ENCODE measurements at regions not wholly inside any gene's neighbourhood (a gene's known extent, or its start where the extent isn't known, plus 50 kb on each side); places are given as distances from the start of the nearest gene placed in this dataset.
"Not testable (repeated sequence)": the region's sequence is repeated elsewhere in the genome, so short reads cannot be mapped to it uniquely, and the experiment has no call there.

DNA sequence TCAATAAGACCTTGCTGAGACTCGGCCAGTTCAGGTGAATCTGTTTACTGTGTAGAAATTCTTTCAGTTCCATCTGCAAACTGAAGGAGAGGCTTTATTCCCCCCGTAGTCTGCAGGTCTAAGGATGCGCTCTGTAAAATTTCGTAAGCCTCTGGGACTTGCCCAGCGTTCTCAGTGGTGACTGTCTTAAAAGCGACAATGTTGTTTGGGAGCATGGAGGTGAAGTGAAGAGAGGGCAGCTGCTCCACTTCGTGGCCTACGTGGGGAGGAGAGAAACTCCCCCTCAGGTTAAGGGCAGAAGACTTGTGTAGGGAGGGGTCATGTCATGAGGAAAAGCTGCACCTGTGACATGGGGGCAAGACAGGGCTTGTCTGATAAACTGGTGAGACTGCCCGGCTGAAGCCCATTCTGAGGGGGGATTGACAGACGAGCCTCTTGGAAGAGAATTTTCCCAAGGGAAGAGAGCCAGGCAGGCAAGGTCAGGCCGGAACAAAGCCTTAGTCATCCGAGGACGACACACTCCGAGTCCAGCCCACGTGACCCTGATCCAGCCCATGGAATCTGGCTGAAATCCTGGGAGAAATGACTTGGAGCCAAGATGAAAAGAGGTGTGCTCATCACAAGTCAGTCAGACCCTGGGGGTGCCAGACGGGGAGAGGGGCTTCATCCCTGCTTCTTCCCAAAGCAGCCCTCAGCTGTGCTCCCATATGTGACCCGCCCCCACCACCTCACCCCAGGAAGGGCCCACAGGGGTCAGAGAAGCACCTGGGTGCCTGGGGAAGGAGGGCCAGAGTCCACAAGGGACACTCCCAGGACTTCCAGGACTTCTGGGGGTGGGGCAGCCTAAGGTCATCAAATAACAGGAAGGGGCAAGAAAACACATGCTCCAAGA, 88.5 kb upstream of the SH3BP4 start:
- H3K4me1 ChIP-seq (ENCODE audit: control insufficient read depth, insufficient read depth, low read length) = no peaks in the 10 kb centered on the region
- H3K36me3 ChIP-seq (ENCODE audit: control insufficient read depth in 2 of 2, insufficient read depth in 1 of 2, low read length in 2 of 2) = no peaks in the 10 kb centered on the region
- H3K9me3 ChIP-seq (ENCODE audit: control insufficient read depth, insufficient read depth, low read depth, low read length) = no peaks in the 10 kb centered on the region
- POLR2A ChIA-PET = no interaction called here
- TF ChIP-seq, protein P1, sequence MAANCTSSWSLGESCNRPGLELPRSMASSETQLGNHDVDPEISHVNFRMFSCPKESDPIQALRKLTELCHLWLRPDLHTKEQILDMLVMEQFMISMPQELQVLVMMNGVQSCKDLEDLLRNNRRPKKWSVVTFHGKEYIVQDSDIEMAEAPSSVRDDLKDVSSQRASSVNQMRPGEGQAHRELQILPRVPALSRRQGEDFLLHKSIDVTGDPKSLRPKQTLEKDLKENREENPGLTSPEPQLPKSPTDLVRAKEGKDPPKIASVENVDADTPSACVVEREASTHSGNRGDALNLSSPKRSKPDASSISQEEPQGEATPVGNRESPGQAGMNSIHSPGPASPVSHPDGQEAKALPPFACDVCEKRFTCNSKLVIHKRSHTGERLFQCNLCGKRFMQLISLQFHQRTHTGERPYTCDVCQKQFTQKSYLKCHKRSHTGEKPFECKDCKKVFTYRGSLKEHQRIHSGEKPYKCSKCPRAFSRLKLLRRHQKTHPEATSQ (tag by site-specific recombination; IDR thresholded peaks at IDR 0.05) = no peak
- peak; percentile 16; the same call in 1 of the 2 replicates for TF ChIP-seq TRIM28 (IDR thresholded peaks at IDR 0.05; ENCODE audit: borderline replicate concordance, low read length)
- H3K4me3 ChIP-seq (ENCODE audit: low read depth, low read length) = no peak overlapping the region
- no peak overlapping the region for H3K27ac ChIP-seq (ENCODE audit: extremely low read depth, low read depth, low read length)
- CTCF ChIA-PET = interaction anchor here (0.8 to 1.2 kb wide), 2 partner anchors 17 to 312 kb away, joined by 3 read pairs; no protein-coding TSS in a partner anchor

DNA sequence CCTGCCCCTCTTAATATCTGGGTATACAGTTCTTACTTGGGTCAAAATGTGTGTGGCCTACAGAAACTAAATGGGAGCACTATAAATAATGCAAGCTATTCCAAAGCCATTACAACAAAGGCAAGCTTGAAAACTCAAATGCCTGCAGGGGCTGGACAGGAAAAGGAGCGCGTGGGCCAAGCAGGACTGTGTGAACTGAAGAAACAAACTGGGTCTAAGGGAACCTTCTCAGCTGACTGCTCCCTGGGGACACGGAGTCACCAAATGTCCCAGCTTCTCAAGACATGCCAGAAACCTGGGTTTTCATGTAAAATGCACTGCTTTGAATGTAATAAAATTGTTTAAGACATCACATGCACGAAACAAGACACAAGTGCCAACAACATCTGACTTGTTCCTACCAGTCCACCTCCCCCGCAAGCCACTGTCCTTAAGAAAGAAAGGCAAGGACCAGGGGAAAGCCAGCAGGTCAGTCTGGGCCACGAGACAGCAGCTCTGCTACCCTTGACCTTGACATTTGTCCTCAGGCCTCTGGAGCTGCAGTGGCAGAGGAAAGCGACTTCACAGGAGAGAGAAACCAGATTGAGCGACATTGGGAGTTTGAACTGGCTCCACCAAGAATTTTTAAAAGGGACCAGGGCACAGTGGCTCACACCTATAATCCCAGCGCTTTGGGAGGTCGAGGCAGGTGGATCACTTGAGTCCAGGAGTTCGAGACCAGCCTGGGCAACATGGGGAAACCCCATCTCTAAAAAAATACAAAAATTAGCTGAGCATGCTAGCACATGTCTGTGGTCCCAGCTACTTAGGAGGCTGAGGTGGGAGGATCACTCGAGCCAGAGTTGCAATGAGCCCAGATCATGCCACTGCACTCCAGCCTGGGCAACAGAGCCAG, 89.7 kb upstream of the SH3BP4 start:
- Histone ChIP-seq H3K4me3 (ENCODE audit: low read depth, low read length) (no peak overlapping the region), H3K36me3 (ENCODE audit: control insufficient read depth in 2 of 2, insufficient read depth in 1 of 2, low read length in 2 of 2) (no peaks in the 10 kb centered on the region), H3K27ac (ENCODE audit: extremely low read depth, low read depth, low read length) (no peak overlapping the region), H3K4me1 (ENCODE audit: control insufficient read depth, insufficient read depth, low read length) (no peaks in the 10 kb centered on the region), H3K9me3 (ENCODE audit: control insufficient read depth, insufficient read depth, low read depth, low read length) (no peaks in the 10 kb centered on the region)
- no peak for TF ChIP-seq ZFP41 (tag by site-specific recombination; IDR thresholded peaks at IDR 0.05; ENCODE audit: borderline replicate concordance)
- TF ChIP-seq OVOL3 (tag by site-specific recombination; IDR thresholded peaks at IDR 0.05) = no peak
- POLR2A ChIA-PET = no interaction called here
- CTCF ChIA-PET = interaction anchor here (0.8 kb wide), 1 partner anchor 255 kb away, joined by 3 read pairs; no protein-coding TSS in a partner anchor

DNA sequence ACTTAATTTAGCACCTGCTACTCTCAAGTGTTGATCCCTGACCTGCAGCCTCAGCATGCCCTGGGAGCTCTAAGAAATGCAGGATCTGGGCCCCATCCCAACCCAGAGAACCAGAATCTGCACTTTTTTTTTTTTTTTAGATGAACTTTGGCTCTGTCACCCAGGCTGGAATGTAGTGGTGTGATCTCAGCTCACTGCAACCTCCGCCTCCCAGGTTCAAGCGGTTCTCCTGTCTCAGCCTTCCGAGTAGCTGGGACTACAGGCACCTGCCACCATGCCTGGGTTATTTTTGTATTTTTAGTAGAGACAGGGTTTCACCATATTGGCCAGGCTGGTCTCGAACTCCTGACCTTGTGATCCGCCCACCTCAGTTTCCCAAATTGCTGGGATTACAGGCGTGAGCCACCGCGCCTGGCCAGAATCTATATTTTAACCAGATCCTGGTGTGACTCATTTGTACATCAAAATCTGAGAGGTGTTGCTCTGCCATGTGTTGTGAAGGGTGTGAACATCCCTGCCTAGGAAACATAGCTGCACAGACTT, 92.4 kb upstream of the SH3BP4 start:
- H3K4me1 ChIP-seq (ENCODE audit: control insufficient read depth, insufficient read depth, low read length); H3K4me3 ChIP-seq (ENCODE audit: low read depth, low read length); H3K9me3 ChIP-seq (ENCODE audit: control insufficient read depth, insufficient read depth, low read depth, low read length); H3K36me3 ChIP-seq (ENCODE audit: control insufficient read depth in 2 of 2, insufficient read depth in 1 of 2, low read length in 2 of 2); H3K27ac ChIP-seq (ENCODE audit: extremely low read depth, low read depth, low read length); POLR2A ChIA-PET: not testable (repeated sequence)
- CTCF ChIA-PET = interaction anchor here (0.7 to 1.2 kb wide), 2 partner anchors 8 to 98 kb away, joined by 4 read pairs; no protein-coding TSS in a partner anchor

DNA sequence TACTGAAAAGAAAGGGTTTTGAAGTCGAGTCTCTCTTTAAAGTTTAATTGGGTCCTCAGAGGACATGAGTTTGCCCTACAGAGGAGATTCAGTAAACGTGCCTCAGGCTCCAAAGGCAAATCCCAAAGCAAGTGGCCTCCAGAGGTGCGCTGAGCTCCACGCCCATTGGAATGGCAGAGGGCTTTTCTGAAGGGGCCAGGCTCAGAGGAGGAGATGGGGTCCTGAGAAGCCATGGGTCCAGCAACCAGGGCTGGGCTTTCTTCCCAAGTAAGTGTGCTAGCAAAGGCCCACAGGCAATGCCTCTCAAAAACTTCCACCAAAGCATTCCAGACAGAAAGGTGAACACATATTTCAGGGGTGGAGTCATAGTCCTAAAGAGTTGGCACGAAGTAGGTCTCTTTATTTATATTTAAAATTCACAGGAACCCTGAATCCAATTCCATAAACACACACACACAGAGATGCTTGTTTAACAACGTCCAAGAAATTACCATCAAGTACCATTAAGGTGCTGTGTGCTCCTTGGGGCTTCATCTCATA, 93.0 kb upstream of the SH3BP4 start:
- no peaks in the 10 kb centered on the region for H3K9me3 ChIP-seq (ENCODE audit: control insufficient read depth, insufficient read depth, low read depth, low read length)
- ChIA-PET POLR2A (interaction anchor here (1.5 kb wide), 1 partner anchor 22 kb away, joined by 5 read pairs; no protein-coding TSS in a partner anchor), CTCF (interaction anchor here (0.6 to 1.2 kb wide), 2 partner anchors 9 to 22 kb away, joined by 3 to 4 read pairs; no protein-coding TSS in a partner anchor)
- H3K4me1 ChIP-seq (ENCODE audit: control insufficient read depth, insufficient read depth, low read length) = no peaks in the 10 kb centered on the region
- no peak overlapping the region for H3K4me3 ChIP-seq (ENCODE audit: low read depth, low read length)
- no peak overlapping the region for H3K27ac ChIP-seq (ENCODE audit: extremely low read depth, low read depth, low read length)
- no peaks in the 10 kb centered on the region for H3K36me3 ChIP-seq (ENCODE audit: control insufficient read depth in 2 of 2, insufficient read depth in 1 of 2, low read length in 2 of 2)
- TF ChIP-seq, protein P2, sequence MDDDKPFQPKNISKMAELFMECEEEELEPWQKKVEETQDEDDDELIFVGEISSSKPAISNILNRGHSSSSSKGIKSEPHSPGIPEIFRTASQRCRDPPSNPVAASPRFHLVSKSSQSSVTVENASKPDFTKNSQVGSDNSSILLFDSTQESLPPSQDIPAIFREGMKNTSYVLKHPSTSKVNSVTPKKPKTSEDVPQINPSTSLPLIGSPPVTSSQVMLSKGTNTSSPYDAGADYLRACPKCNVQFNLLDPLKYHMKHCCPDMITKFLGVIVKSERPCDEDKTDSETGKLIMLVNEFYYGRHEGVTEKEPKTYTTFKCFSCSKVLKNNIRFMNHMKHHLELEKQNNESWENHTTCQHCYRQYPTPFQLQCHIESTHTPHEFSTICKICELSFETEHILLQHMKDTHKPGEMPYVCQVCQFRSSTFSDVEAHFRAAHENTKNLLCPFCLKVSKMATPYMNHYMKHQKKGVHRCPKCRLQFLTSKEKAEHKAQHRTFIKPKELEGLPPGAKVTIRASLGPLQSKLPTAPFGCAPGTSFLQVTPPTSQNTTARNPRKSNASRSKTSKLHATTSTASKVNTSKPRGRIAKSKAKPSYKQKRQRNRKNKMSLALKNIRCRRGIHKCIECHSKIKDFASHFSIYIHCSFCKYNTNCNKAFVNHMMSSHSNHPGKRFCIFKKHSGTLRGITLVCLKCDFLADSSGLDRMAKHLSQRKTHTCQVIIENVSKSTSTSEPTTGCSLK (tag by site-specific recombination; IDR thresholded peaks at IDR 0.05) = no peak
- TF ChIP-seq ZNF707 (tag by site-specific recombination; IDR thresholded peaks at IDR 0.05) = no peak
- TF ChIP-seq ZNF140 (tag by site-specific recombination; IDR thresholded peaks at IDR 0.05) = no peak
- no peak for TF ChIP-seq ZNF266 (tag by site-specific recombination; IDR thresholded peaks at IDR 0.05; ENCODE audit: low read depth)
- TF ChIP-seq ZNF549 (tag by site-specific recombination; IDR thresholded peaks at IDR 0.05) = no peak
- no peak for TF ChIP-seq ZNF302 (tag by site-specific recombination; IDR thresholded peaks at IDR 0.05; ENCODE audit: low read depth)
- no peak for TF ChIP-seq MYNN (tag by site-specific recombination; IDR thresholded peaks at IDR 0.05; ENCODE audit: borderline replicate concordance)
- no peak for TF ChIP-seq ZNF558 (tag by site-specific recombination; IDR thresholded peaks at IDR 0.05)
- TF ChIP-seq ZNF155 (tag by site-specific recombination; IDR thresholded peaks at IDR 0.05) = no peak
- TF ChIP-seq ZNF211 (tag by site-specific recombination; IDR thresholded peaks at IDR 0.05; ENCODE audit: low read depth) = no peak
- TF ChIP-seq ZNF701 (tag by site-specific recombination; IDR thresholded peaks at IDR 0.05) = no peak
- no peak for TF ChIP-seq ZNF37A (tag by site-specific recombination; IDR thresholded peaks at IDR 0.05)
- TF ChIP-seq ZNF843 (tag by site-specific recombination; IDR thresholded peaks at IDR 0.05) = no peak
- TF ChIP-seq, protein P3, sequence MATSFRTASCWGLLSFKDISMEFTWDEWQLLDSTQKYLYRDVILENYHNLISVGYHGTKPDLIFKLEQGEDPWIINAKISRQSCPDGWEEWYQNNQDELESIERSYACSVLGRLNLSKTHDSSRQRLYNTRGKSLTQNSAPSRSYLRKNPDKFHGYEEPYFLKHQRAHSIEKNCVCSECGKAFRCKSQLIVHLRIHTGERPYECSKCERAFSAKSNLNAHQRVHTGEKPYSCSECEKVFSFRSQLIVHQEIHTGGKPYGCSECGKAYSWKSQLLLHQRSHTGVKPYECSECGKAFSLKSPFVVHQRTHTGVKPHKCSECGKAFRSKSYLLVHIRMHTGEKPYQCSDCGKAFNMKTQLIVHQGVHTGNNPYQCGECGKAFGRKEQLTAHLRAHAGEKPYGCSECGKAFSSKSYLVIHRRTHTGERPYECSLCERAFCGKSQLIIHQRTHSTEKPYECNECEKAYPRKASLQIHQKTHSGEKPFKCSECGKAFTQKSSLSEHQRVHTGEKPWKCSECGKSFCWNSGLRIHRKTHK (tag by site-specific recombination; IDR thresholded peaks at IDR 0.05) = no peak
- no peak for TF ChIP-seq ZNF658 (tag by site-specific recombination; IDR thresholded peaks at IDR 0.05)
- TF ChIP-seq ZNF785 (tag by site-specific recombination; IDR thresholded peaks at IDR 0.05) = no peak

Measured in HEK293 (cell line).